T-cell (primary cell): ENCODE measurements at regions not wholly inside any gene's neighbourhood (a gene's known extent, or its start where the extent isn't known, plus 50 kb on each side); places are given as distances from the start of the nearest gene placed in this dataset.

Source experiments
- ATAC-seq, 4 experiments: fragments of 200-7000 bp in 3 of 4; fragments of 150-1000 bp in 1 of 4; cut with Tn5 transposase; replicated peaks in 1 of 4; 1 replicate in 3 of 4; 2 replicates in 1 of 4; pipeline ENCODE4 v1.10.0; 2021; ENCODE audit warnings: moderate library complexity in 3 of 4, mild to moderate bottlenecking in 2 of 4, moderate number of reproducible peaks in 1 of 4
- CTCF ChIA-PET, 2 donors: fragments of 300-600 bp; sonication (Branson Sonifier 250); formaldehyde crosslinking; loops; one replicate each; lab custom pipeline; 2022; ENCODE audit warnings: antibody characterized with exemption in 2 of 2; lab: Charles Lee
- POLR2A ChIA-PET, 2 donors: fragments of 300-600 bp; sonication (Branson Sonifier 250); formaldehyde crosslinking; loops; one replicate each; lab custom pipeline; 2022; ENCODE audit warnings: antibody characterized with exemption in 2 of 2; lab: Charles Lee
- DNase-seq, 35 experiments: peaks; one replicate each; pipeline versions ENCODE4 v3.0.0 to v3.0.0-alpha.2; 2013 to 2023
- H3K27ac ChIP-seq: one replicate; pipeline ENCODE4 v1.5.1; 2013; ENCODE audit warnings: low read length
- H3K27me3 ChIP-seq, 2 experiments: replicated peaks in 1 of 2; 1 replicate in 1 of 2; 2 replicates in 1 of 2; pipeline versions ENCODE4 v1.6.1 to v1.7.0; 2013; ENCODE audit warnings: low read length in 1 of 2, mixed read lengths in 1 of 2; ENCODE audit not compliant: control insufficient read depth in 2 of 2, insufficient read depth in 2 of 2; ENCODE audit errors: extremely low read depth in 1 of 2
- H3K36me3 ChIP-seq, 2 donors: 1 replicate in 1 of 2; 2 replicates in 1 of 2; pipeline versions ENCODE4 v1.6.1 to v1.7.0; 2013; ENCODE audit warnings: low read length in 1 of 2; ENCODE audit not compliant: control insufficient read depth in 2 of 2, insufficient read depth in 1 of 2; ENCODE audit errors: extremely low read depth in 1 of 2
- H3K4me1 ChIP-seq, 2 experiments: 1 replicate in 1 of 2; 2 replicates in 1 of 2; pipeline versions ENCODE4 v1.6.1 to v1.7.0; 2013; ENCODE audit warnings: low read length in 2 of 2, mixed read lengths in 1 of 2; ENCODE audit not compliant: insufficient read depth in 2 of 2, control insufficient read depth in 1 of 2; ENCODE audit errors: extremely low read depth in 1 of 2
- H3K4me3 ChIP-seq, 2 donors: 1 replicate in 1 of 2; 2 replicates in 1 of 2; pipeline versions ENCODE4 v1.5.1 to v1.7.0; 2013; ENCODE audit warnings: mild to moderate bottlenecking in 2 of 2, low read length in 1 of 2, moderate library complexity in 1 of 2; ENCODE audit not compliant: control insufficient read depth in 1 of 2; ENCODE audit errors: extremely low read depth in 1 of 2
- H3K9me3 ChIP-seq: 2 replicates; pipeline ENCODE4 v1.7.0; 2013
- H3K27ac Mint-ChIP-seq, 2 donors: one replicate each; pipeline ENCODE4 v1.8.0; 2020 to 2021; ENCODE audit warnings: mild to moderate bottlenecking in 2 of 2, mixed read lengths in 2 of 2
- H3K27me3 Mint-ChIP-seq, 2 donors: one replicate each; pipeline ENCODE4 v1.8.0; 2021 to 2022; ENCODE audit warnings: mixed read lengths in 2 of 2
- H3K36me3 Mint-ChIP-seq: one replicate; pipeline ENCODE4 v1.8.0; 2021; ENCODE audit warnings: mixed read lengths
- H3K4me1 Mint-ChIP-seq, 3 donors: one replicate each; pipeline ENCODE4 v1.8.0; 2020 to 2022; ENCODE audit warnings: mixed read lengths in 3 of 3, mild to moderate bottlenecking in 1 of 3
- H3K4me3 Mint-ChIP-seq, 3 donors: one replicate each; pipeline ENCODE4 v1.8.0; 2020 to 2022; ENCODE audit warnings: mild to moderate bottlenecking in 3 of 3, mixed read lengths in 3 of 3, moderate library complexity in 3 of 3
- H3K9me3 Mint-ChIP-seq, 3 donors: one replicate each; pipeline ENCODE4 v1.8.0; 2020 to 2022; ENCODE audit warnings: mixed read lengths in 3 of 3
- WGBS: methylation state at CpG from one replicate; pipeline ENCODE4 v1.1.5; 2013; ENCODE audit warnings: missing lambda C conversion rate; ENCODE audit not compliant: insufficient coverage; 5-methylcytosine and 5-hydroxymethylcytosine counted together

DNA sequence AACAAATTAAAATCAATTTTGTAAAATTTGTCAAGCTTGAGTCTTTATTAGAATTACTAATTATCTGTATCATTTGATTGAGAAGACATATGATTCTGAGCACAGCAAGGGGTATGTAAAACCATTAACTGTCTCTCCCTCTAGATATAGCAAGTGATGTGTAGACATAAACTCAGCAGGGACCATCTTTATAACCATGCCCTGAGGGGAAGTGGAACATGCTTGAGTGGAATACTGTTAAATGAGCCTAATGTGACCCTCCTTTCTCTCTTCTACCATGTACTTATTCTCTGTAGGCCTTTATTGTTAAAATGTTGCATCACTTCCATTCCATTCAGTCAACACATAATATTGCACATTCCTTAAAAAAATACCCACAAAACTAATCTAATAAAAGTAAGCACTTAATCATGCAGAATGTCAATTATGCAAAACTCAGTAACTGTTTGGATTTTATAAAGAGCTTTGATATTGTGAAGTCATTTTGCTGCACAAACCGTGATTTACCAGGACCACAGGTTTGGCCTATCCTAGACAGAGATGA, 896.6 kb upstream of the MANEA start:
- Mint-ChIP-seq H3K27ac (no peak overlapping the region), H3K4me3 (no peak overlapping the region), H3K9me3 (peaks cover 2 to 11% (median 6%) of the 10 kb centered on the region in 3 donors), H3K36me3 (no peaks in the 10 kb centered on the region), H3K4me1 (no peaks in the 10 kb centered on the region), H3K27me3 (no peaks in the 10 kb centered on the region)
- H3K27me3 ChIP-seq, result no peaks in the 10 kb centered on the region
- no peaks in the 10 kb centered on the region for H3K36me3 ChIP-seq
- no peaks in the 10 kb centered on the region for H3K4me1 ChIP-seq
- no peak overlapping the region for H3K4me3 ChIP-seq
- CTCF ChIA-PET, result no interaction called here
- POLR2A ChIA-PET, result interaction anchor here (0.6 to 0.7 kb wide), 2 partner anchors 14 to 466 kb away, joined by 3 read pairs; no protein-coding TSS in a partner anchor
- H3K9me3 ChIP-seq, result no peaks in the 10 kb centered on the region
- no CpG with 5 or more reads among the region's 1 CpG for WGBS
- DNase-seq, result no peak
- H3K27ac ChIP-seq, result no peak overlapping the region
- no peak for ATAC-seq

DNA sequence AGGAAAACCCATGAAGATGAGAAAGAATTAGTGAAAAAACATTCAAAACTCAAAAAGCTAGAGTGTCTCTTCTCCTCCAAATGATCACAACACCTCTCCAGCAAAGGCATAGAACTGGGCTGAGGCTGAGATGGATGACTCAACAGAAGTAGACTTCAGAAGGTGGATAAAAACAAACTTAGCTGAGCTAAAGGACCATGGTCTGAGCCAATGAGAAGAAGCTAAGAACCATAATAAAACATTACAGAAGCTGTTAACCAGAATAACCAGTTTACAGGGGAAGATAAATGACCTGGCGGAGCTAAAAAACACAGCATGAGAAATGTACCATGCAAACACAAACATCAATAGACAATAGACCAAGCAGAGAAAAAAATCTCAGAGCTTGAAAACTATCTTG, 904.1 kb upstream of the MANEA start:
- H3K27ac ChIP-seq, result no peak overlapping the region
- Mint-ChIP-seq H3K27me3 (no peaks in the 10 kb centered on the region), H3K4me1 (no peaks in the 10 kb centered on the region), H3K9me3 (peaks cover 2 to 30% (median 27%) of the 10 kb centered on the region in 3 donors), H3K36me3 (no peaks in the 10 kb centered on the region), H3K4me3 (no peak overlapping the region), H3K27ac (no peak overlapping the region)
- no peak overlapping the region for H3K4me3 ChIP-seq
- no peaks in the 10 kb centered on the region for H3K4me1 ChIP-seq
- DNase-seq (no peak), ATAC-seq (no peak)
- ChIA-PET POLR2A (no interaction called here), CTCF (no interaction called here)
- WGBS, result no CpG with 5 or more reads among the region's 1 CpG
- no peaks in the 10 kb centered on the region for H3K9me3 ChIP-seq
- peaks cover 0 to 3% of the 10 kb centered on the region in 2 experiments for H3K27me3 ChIP-seq
- no peaks in the 10 kb centered on the region for H3K36me3 ChIP-seq

DNA sequence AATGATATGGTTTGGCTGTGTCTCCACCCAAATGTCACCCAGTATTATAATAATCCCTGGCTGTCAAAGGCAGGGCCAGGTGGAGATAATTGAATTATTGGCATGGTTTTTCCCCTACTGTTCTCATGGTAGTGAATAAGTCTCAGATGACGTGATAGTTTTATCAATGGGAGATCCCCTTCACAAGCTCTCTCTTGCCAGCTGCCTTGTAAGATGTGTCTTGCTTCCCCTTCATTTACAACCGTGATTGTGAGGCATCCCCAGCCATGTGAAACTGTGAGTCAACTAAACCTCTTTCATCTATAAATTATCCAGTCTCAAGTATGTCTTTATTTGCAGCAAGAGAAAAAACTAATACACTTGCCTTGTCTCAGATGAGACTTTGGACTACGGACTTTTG, 907.3 kb upstream of the MANEA start:
- Histone ChIP-seq H3K27me3 (peaks cover 0 to 3% of the 10 kb centered on the region in 2 experiments), H3K27ac (no peak overlapping the region), H3K36me3 (no peaks in the 10 kb centered on the region), H3K9me3 (no peaks in the 10 kb centered on the region), H3K4me1 (no peaks in the 10 kb centered on the region), H3K4me3 (no peak overlapping the region)
- no CpG with 5 or more reads among the region's 3 CpGs for WGBS
- no peak overlapping the region for H3K4me3 Mint-ChIP-seq
- DNase-seq (no peak), ATAC-seq (no peak)
- POLR2A ChIA-PET, result no interaction called here
- peaks cover 2 to 24% (median 22%) of the 10 kb centered on the region in 3 donors for H3K9me3 Mint-ChIP-seq
- CTCF ChIA-PET, result no interaction called here
- H3K27me3 Mint-ChIP-seq, result no peaks in the 10 kb centered on the region
- H3K36me3 Mint-ChIP-seq, result no peaks in the 10 kb centered on the region
- H3K27ac Mint-ChIP-seq, result no peak overlapping the region
- no peaks in the 10 kb centered on the region for H3K4me1 Mint-ChIP-seq

DNA sequence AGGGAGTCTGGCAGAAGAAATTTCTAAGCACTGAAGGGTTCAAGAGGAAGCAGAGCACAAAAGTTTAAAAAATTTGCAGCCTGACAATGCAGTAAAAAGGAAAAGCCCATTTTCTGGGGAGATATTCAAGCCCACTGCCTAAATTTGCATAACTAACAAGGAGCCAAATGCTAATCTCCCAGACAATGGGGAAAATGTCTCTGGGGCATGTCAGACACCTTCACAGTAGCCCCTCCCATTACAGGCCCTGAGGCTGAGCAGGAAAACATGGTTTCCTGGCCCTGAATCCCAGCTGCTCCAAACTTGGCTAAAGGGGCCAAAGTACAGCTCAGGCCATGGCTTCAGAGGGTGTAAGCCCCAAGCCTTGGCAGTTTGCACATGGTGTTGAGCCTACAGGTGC, 908.5 kb upstream of the MANEA start:
- no peak for DNase-seq
- Mint-ChIP-seq H3K4me3 (no peak overlapping the region), H3K27ac (no peak overlapping the region), H3K36me3 (no peaks in the 10 kb centered on the region), H3K9me3 (peaks cover 2 to 15% (median 11%) of the 10 kb centered on the region in 3 donors), H3K27me3 (no peaks in the 10 kb centered on the region), H3K4me1 (no peaks in the 10 kb centered on the region)
- ATAC-seq, result no peak
- H3K27me3 ChIP-seq, result peaks cover 0 to 3% of the 10 kb centered on the region in 2 experiments
- no peaks in the 10 kb centered on the region for H3K4me1 ChIP-seq
- H3K4me3 ChIP-seq, result no peak overlapping the region
- CTCF ChIA-PET, result no interaction called here
- no peaks in the 10 kb centered on the region for H3K36me3 ChIP-seq
- H3K9me3 ChIP-seq, result no peaks in the 10 kb centered on the region
- POLR2A ChIA-PET, result no interaction called here
- no peak overlapping the region for H3K27ac ChIP-seq

DNA sequence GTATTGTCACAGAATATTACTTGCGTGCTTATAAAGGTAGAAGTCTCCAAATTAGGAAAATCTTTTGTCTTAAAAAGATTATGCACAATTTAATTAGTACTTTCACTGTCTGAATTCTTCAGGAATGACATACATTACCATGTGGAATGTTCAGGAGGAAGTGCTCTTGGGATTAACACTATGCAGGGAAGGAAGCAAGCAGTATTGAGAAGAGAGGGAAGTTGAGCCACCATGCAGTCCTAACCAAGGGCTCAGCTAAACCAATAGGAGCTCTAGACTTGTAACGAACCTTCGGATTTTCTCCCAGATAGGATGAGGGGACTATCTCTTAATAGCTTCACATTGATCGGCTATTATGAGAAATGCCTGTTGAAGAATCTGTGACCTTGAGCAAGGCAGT, 918.4 kb upstream of the MANEA start:
- ChIA-PET POLR2A (interaction anchor here in 1 of 2 donors (0.6 kb wide), 1 partner anchor 13 kb away, joined by 4 read pairs; no protein-coding TSS in a partner anchor), CTCF (no interaction called here)
- Mint-ChIP-seq H3K9me3 (peaks cover 8 to 11% (median 11%) of the 10 kb centered on the region in 3 donors), H3K27me3 (no peaks in the 10 kb centered on the region), H3K27ac (no peak overlapping the region), H3K4me3 (no peak overlapping the region), H3K36me3 (no peaks in the 10 kb centered on the region), H3K4me1 (no peaks in the 10 kb centered on the region)
- WGBS, result no CpG with 5 or more reads among the region's 4 CpGs
- Histone ChIP-seq H3K4me3 (no peak overlapping the region), H3K9me3 (no peaks in the 10 kb centered on the region), H3K4me1 (no peaks in the 10 kb centered on the region), H3K36me3 (no peaks in the 10 kb centered on the region), H3K27ac (no peak overlapping the region), H3K27me3 (no peaks in the 10 kb centered on the region)
- no peak for DNase-seq
- ATAC-seq, result no peak

DNA sequence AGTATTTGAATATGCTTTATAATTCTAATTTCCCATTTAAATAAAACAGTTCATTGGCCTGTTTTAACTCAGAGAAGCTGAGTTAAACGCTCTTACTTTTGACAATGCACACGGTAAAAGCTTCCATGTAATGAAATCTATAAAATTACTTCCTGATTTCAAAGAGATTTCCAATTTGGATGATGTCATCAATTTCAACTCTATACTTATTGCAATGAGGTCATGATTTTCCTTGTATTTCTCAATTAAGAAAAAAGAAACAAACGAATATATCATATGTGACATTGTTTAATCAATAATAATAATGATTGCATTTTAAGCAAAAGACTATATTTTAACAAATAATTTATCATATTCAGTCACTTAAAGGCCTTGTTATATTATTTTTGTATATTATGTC, 926.1 kb upstream of the MANEA start:
- H3K4me3 ChIP-seq, result no peak overlapping the region
- Mint-ChIP-seq H3K9me3 (peaks cover 5 to 10% (median 9%) of the 10 kb centered on the region in 3 donors), H3K36me3 (no peaks in the 10 kb centered on the region), H3K27me3 (no peaks in the 10 kb centered on the region), H3K4me1 (no peaks in the 10 kb centered on the region), H3K4me3 (no peak overlapping the region), H3K27ac (no peak overlapping the region)
- H3K4me1 ChIP-seq, result no peaks in the 10 kb centered on the region
- H3K36me3 ChIP-seq, result no peaks in the 10 kb centered on the region
- no CpG with 5 or more reads among the region's 3 CpGs for WGBS
- POLR2A ChIA-PET, result interaction anchor here in 1 of 2 donors (0.6 kb wide), 1 partner anchor 523 kb away, joined by 4 read pairs; no protein-coding TSS in a partner anchor
- no peak for ATAC-seq
- DNase-seq, result no peak
- H3K27ac ChIP-seq, result no peak overlapping the region
- CTCF ChIA-PET, result no interaction called here
- no peaks in the 10 kb centered on the region for H3K9me3 ChIP-seq
- H3K27me3 ChIP-seq, result no peaks in the 10 kb centered on the region

DNA sequence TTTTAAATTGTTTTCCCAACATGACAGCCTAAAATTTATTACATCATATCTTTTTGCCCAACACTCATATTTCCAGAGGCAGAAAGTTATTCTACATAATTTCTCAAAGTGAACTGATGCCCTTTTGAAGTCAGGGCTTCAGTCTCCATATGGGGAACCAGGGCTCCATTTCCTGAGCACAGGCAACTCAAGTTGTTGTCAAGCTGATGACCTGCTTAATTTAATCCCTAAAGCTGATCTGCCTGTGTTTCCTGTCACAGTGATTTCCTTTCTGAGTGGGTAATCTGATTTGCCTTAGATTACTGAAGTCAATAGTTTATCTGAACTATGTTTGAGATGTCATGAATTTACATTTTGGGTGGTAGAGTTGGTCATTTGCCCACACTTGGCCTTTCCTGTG, 932.1 kb upstream of the MANEA start:
- peaks cover 0 to 9% (median 3%) of the 10 kb centered on the region in 3 donors for H3K9me3 Mint-ChIP-seq
- no peaks in the 10 kb centered on the region for H3K27me3 ChIP-seq
- H3K9me3 ChIP-seq, result no peaks in the 10 kb centered on the region
- no peak for DNase-seq
- no peaks in the 10 kb centered on the region for H3K4me1 ChIP-seq
- H3K36me3 ChIP-seq, result no peaks in the 10 kb centered on the region
- no peaks in the 10 kb centered on the region for H3K4me1 Mint-ChIP-seq
- no peak overlapping the region for H3K27ac ChIP-seq
- H3K27ac Mint-ChIP-seq, result no peak overlapping the region
- H3K36me3 Mint-ChIP-seq, result no peaks in the 10 kb centered on the region
- CTCF ChIA-PET, result no interaction called here
- H3K4me3 Mint-ChIP-seq, result no peak overlapping the region
- no peak overlapping the region for H3K4me3 ChIP-seq
- ATAC-seq, result no peak
- no peaks in the 10 kb centered on the region for H3K27me3 Mint-ChIP-seq
- POLR2A ChIA-PET, result no interaction called here
